WTC11 (cell line): ENCODE measurements at regions not wholly inside any gene's neighbourhood (a gene's known extent, or its start where the extent isn't known, plus 50 kb on each side); places are given as distances from the start of the nearest gene placed in this dataset.

Source experiments
- ATAC-seq: fragments of 200-7000 bp; cut with Tn5 transposase; 2 replicates; pipeline ENCODE4 v1.10.0; 2021; ENCODE audit warnings: mild to moderate bottlenecking, moderate library complexity
- CTCF ChIA-PET: fragments of 300-600 bp; sonication (Branson Sonifier 250); formaldehyde crosslinking; loops from one replicate; lab custom pipeline; 2021; ENCODE audit warnings: antibody characterized with exemption; lab: Charles Lee
- POLR2A ChIA-PET: fragments of 350-600 bp; sonication (Branson Sonifier 250); formaldehyde crosslinking; loops from one replicate; lab custom pipeline; 2021; ENCODE audit warnings: antibody characterized with exemption; lab: Charles Lee
- DNase-seq: peaks from one replicate; pipeline ENCODE4 v3.0.0; 2021; ENCODE audit warnings: low spot score
- H3K27ac Mint-ChIP-seq: 2 replicates; pipeline ENCODE4 v1.8.0; 2021; ENCODE audit warnings: mixed read lengths
- H3K27me3 Mint-ChIP-seq: 2 replicates; pipeline ENCODE4 v1.8.0; 2021; ENCODE audit warnings: low read depth, mild to moderate bottlenecking, moderate library complexity, mixed read lengths
- H3K36me3 Mint-ChIP-seq: 2 replicates; pipeline ENCODE4 v1.8.0; 2021; ENCODE audit warnings: mixed read lengths
- H3K4me1 Mint-ChIP-seq: 2 replicates; pipeline ENCODE4 v1.8.0; 2022; ENCODE audit warnings: mixed read lengths
- H3K4me3 Mint-ChIP-seq: 2 replicates; pipeline ENCODE4 v1.8.0; 2021; ENCODE audit warnings: mild to moderate bottlenecking, moderate library complexity, mixed read lengths
- H3K9me3 Mint-ChIP-seq: 2 replicates; pipeline ENCODE4 v1.8.0; 2021; ENCODE audit warnings: mixed read lengths
- GTF2I ChIP-seq: fragments of 250-450 bp; sonication (Bioruptor Pico); conservative IDR thresholded peaks from 2 replicates; pipeline ENCODE4 v1.4.0; 2021; ENCODE audit warnings: mild to moderate bottlenecking
- NFE2L1 ChIP-seq: sonication (generic); formaldehyde crosslinking; IDR thresholded peaks from 2 replicates; pipeline ENCODE4 v1.8.1; 2023; ENCODE audit warnings: missing genetic modification reagents
- SMAD3 ChIP-seq: sonication (generic); formaldehyde crosslinking; IDR thresholded peaks from 2 replicates; pipeline ENCODE4 v1.8.0; 2022; ENCODE audit warnings: missing genetic modification reagents, mild to moderate bottlenecking, borderline replicate concordance
- ZBTB21 ChIP-seq: sonication (generic); formaldehyde crosslinking; IDR thresholded peaks from 2 replicates; pipeline ENCODE4 v1.8.1; 2023; ENCODE audit warnings: mild to moderate bottlenecking, missing genetic modification reagents, borderline replicate concordance
- ZNF671 ChIP-seq: fragments of 250-450 bp; sonication (Bioruptor Pico); IDR thresholded peaks from 2 replicates; pipeline ENCODE4 v1.8.0; 2021; ENCODE audit warnings: mild to moderate bottlenecking
- TF ChIP-seq, protein P1 (sequence below): sonication (generic); formaldehyde crosslinking; IDR thresholded peaks from 2 replicates; pipeline ENCODE4 v1.8.1; 2022; ENCODE audit warnings: mild to moderate bottlenecking, missing genetic modification reagents, moderate library complexity, borderline replicate concordance
- TF ChIP-seq, protein P2 (sequence below): sonication (generic); formaldehyde crosslinking; IDR thresholded peaks from 2 replicates; pipeline ENCODE4 v1.8.1; 2023; ENCODE audit warnings: mild to moderate bottlenecking, moderate library complexity, missing genetic modification reagents

DNA sequence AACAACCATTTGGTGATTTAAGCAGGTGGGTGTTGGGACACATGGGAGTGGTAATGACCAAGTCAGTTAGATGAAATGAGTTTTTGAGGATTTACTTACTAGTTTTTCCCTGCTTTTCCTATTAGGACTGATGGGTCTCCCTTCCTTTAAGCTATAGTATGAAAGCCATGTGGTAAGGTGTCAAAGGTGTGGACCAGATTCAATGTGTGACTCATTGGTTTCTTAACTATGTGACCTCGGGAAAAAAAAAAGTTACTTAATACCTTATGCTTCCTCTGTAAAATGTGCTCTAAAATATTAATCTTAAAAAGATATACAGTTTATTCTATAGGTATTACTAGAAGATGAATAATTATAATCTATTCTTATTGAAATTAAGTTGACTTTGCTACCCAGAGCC is 93.7 kb downstream of the DUSP10 start:
- Mint-ChIP-seq H3K4me3 (no peak overlapping the region), H3K4me1 (peaks cover 16% of the 10 kb centered on the region), H3K27me3 (no peaks in the 10 kb centered on the region), H3K36me3 (no peaks in the 10 kb centered on the region), H3K27ac (no peak overlapping the region), H3K9me3 (peaks cover 9% of the 10 kb centered on the region)
- ChIA-PET POLR2A (no interaction called here), CTCF (no interaction called here)
- DNase-seq (no peak), ATAC-seq (no peak)
- TF ChIP-seq, protein P1, sequence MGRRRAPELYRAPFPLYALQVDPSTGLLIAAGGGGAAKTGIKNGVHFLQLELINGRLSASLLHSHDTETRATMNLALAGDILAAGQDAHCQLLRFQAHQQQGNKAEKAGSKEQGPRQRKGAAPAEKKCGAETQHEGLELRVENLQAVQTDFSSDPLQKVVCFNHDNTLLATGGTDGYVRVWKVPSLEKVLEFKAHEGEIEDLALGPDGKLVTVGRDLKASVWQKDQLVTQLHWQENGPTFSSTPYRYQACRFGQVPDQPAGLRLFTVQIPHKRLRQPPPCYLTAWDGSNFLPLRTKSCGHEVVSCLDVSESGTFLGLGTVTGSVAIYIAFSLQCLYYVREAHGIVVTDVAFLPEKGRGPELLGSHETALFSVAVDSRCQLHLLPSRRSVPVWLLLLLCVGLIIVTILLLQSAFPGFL (CRISPR knock-in tag), result no peak
- no peak for TF ChIP-seq NFE2L1 (CRISPR knock-in tag)
- TF ChIP-seq ZBTB21 (CRISPR knock-in tag), result no peak
- TF ChIP-seq, protein P2, sequence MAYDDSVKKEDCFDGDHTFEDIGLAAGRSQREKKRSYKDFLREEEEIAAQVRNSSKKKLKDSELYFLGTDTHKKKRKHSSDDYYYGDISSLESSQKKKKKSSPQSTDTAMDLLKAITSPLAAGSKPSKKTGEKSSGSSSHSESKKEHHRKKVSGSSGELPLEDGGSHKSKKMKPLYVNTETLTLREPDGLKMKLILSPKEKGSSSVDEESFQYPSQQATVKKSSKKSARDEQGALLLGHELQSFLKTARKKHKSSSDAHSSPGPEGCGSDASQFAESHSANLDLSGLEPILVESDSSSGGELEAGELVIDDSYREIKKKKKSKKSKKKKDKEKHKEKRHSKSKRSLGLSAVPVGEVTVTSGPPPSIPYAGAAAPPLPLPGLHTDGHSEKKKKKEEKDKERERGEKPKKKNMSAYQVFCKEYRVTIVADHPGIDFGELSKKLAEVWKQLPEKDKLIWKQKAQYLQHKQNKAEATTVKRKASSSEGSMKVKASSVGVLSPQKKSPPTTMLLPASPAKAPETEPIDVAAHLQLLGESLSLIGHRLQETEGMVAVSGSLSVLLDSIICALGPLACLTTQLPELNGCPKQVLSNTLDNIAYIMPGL (CRISPR knock-in tag), result no peak
- TF ChIP-seq GTF2I (CRISPR knock-in tag), result no peak
- no peak for TF ChIP-seq ZNF671 (CRISPR knock-in tag)
- no peak for TF ChIP-seq SMAD3
